CD1c-positive myeloid dendritic cell (primary cell): ENCODE measurements at regions not wholly inside any gene's neighbourhood (a gene's known extent, or its start where the extent isn't known, plus 50 kb on each side); places are given as distances from the start of the nearest gene placed in this dataset.

ENCODE experiments used
- DNase-seq: peaks from one replicate; pipeline ENCODE4 v3.0.0-alpha.2; 2016; ENCODE audit errors: extremely low spot score

GRCh38 chr2:118279005-118279404 lies 190.7 kb downstream of the INSIG2 start:
- DNase-seq = no peak

- no peak for DNase-seq
Observed at GRCh38 chr2:118278046-118278445, 189.8 kb downstream of the INSIG2 start.

- DNase-seq = no peak
Observed at GRCh38 chr2:118274841-118275510, 186.7 kb downstream of the INSIG2 start.

- DNase-seq = no peak
Observed at GRCh38 chr2:118272391-118272790, 184.1 kb downstream of the INSIG2 start.

- DNase-seq = no peak
Observed at GRCh38 chr2:118269408-118270051, 181.3 kb downstream of the INSIG2 start.

- no peak for DNase-seq
Observed at GRCh38 chr2:118268268-118268667, 180.0 kb downstream of the INSIG2 start.

GRCh38 chr2:118265873-118266455 lies 177.7 kb downstream of the INSIG2 start:
- DNase-seq = no peak

GRCh38 chr2:118264232-118264990 lies 176.1 kb downstream of the INSIG2 start:
- DNase-seq = no peak

GRCh38 chr2:118257696-118258095 lies 169.4 kb downstream of the INSIG2 start:
- DNase-seq = no peak

- DNase-seq = no peak
Observed at GRCh38 chr2:118255771-118256372, 167.6 kb downstream of the INSIG2 start.

- DNase-seq = no peak
Observed at GRCh38 chr2:118255301-118255700, 167.0 kb downstream of the INSIG2 start.

GRCh38 chr2:118254116-118254515 lies 165.8 kb downstream of the INSIG2 start:
- no peak for DNase-seq

GRCh38 chr2:118251427-118251826 lies 163.2 kb downstream of the INSIG2 start:
- DNase-seq = no peak

- no peak for DNase-seq
Observed at GRCh38 chr2:118250463-118250862, 162.2 kb downstream of the INSIG2 start.

GRCh38 chr2:118250001-118250400 lies 161.7 kb downstream of the INSIG2 start:
- no peak for DNase-seq

GRCh38 chr2:118249531-118249930 lies 161.3 kb downstream of the INSIG2 start:
- DNase-seq = no peak

GRCh38 chr2:118246726-118247125 lies 158.5 kb downstream of the INSIG2 start:
- no peak for DNase-seq

GRCh38 chr2:118246079-118246478 lies 157.8 kb downstream of the INSIG2 start:
- no peak for DNase-seq

GRCh38 chr2:118244686-118245085 lies 156.4 kb downstream of the INSIG2 start:
- DNase-seq = no peak

GRCh38 chr2:118243031-118243430 lies 154.8 kb downstream of the INSIG2 start:
- DNase-seq = no peak

GRCh38 chr2:118242216-118242615 lies 153.9 kb downstream of the INSIG2 start:
- no peak for DNase-seq

- DNase-seq = no peak
Observed at GRCh38 chr2:118241128-118241527, 152.9 kb downstream of the INSIG2 start.
